WTC11 (cell line): ENCODE measurements at regions not wholly inside any gene's neighbourhood (a gene's known extent, or its start where the extent isn't known, plus 50 kb on each side); places are given as distances from the start of the nearest gene placed in this dataset.

Experiments
- ATAC-seq: fragments of 200-7000 bp; cut with Tn5 transposase; 2 replicates; pipeline ENCODE4 v1.10.0; 2021; ENCODE audit warnings: mild to moderate bottlenecking, moderate library complexity
- CTCF ChIA-PET: fragments of 300-600 bp; sonication (Branson Sonifier 250); formaldehyde crosslinking; loops from one replicate; lab custom pipeline; 2021; ENCODE audit warnings: antibody characterized with exemption; lab: Charles Lee
- POLR2A ChIA-PET: fragments of 350-600 bp; sonication (Branson Sonifier 250); formaldehyde crosslinking; loops from one replicate; lab custom pipeline; 2021; ENCODE audit warnings: antibody characterized with exemption; lab: Charles Lee
- DNase-seq: peaks from one replicate; pipeline ENCODE4 v3.0.0; 2021; ENCODE audit warnings: low spot score
- H3K27ac Mint-ChIP-seq: 2 replicates; pipeline ENCODE4 v1.8.0; 2021; ENCODE audit warnings: mixed read lengths
- H3K27me3 Mint-ChIP-seq: 2 replicates; pipeline ENCODE4 v1.8.0; 2021; ENCODE audit warnings: low read depth, mild to moderate bottlenecking, moderate library complexity, mixed read lengths
- H3K36me3 Mint-ChIP-seq: 2 replicates; pipeline ENCODE4 v1.8.0; 2021; ENCODE audit warnings: mixed read lengths
- H3K4me1 Mint-ChIP-seq: 2 replicates; pipeline ENCODE4 v1.8.0; 2022; ENCODE audit warnings: mixed read lengths
- H3K4me3 Mint-ChIP-seq: 2 replicates; pipeline ENCODE4 v1.8.0; 2021; ENCODE audit warnings: mild to moderate bottlenecking, moderate library complexity, mixed read lengths
- H3K9me3 Mint-ChIP-seq: 2 replicates; pipeline ENCODE4 v1.8.0; 2021; ENCODE audit warnings: mixed read lengths
- CREB1 ChIP-seq: sonication (generic); formaldehyde crosslinking; IDR thresholded peaks from 2 replicates; pipeline ENCODE4 v1.8.0; 2023; ENCODE audit warnings: mild to moderate bottlenecking, missing genetic modification reagents
- ELF4 ChIP-seq: sonication (generic); formaldehyde crosslinking; IDR thresholded peaks from 2 replicates; pipeline ENCODE4 v1.8.1; 2022; ENCODE audit warnings: low read depth, mild to moderate bottlenecking, moderate library complexity, missing genetic modification reagents
- FOXP1 ChIP-seq: sonication (generic); formaldehyde crosslinking; IDR thresholded peaks from 2 replicates; pipeline ENCODE4 v1.8.0; 2022; ENCODE audit warnings: missing genetic modification reagents, mild to moderate bottlenecking, moderate library complexity, borderline replicate concordance
- GABPB1 ChIP-seq: sonication (generic); formaldehyde crosslinking; IDR thresholded peaks from 2 replicates; pipeline ENCODE4 v1.8.1; 2023; ENCODE audit warnings: mild to moderate bottlenecking, missing genetic modification reagents
- GRHL2 ChIP-seq: fragments of 250-450 bp; sonication (Bioruptor Pico); IDR thresholded peaks from 2 replicates; pipeline ENCODE4 v1.8.0; 2022; ENCODE audit warnings: mild to moderate bottlenecking, moderate library complexity; ENCODE audit not compliant: insufficient replicate concordance, severe bottlenecking
- NFATC4 ChIP-seq: fragments of 250-450 bp; sonication (Bioruptor Pico); IDR thresholded peaks from 2 replicates; pipeline ENCODE4 v1.9.0; 2021; ENCODE audit warnings: mild to moderate bottlenecking
- NFE2L1 ChIP-seq: sonication (generic); formaldehyde crosslinking; IDR thresholded peaks from 2 replicates; pipeline ENCODE4 v1.8.1; 2023; ENCODE audit warnings: missing genetic modification reagents
- NR2C2 ChIP-seq: sonication (generic); formaldehyde crosslinking; IDR thresholded peaks from 2 replicates; pipeline ENCODE4 v1.8.0; 2022; ENCODE audit warnings: mild to moderate bottlenecking, missing genetic modification reagents
- PREB ChIP-seq: sonication (generic); formaldehyde crosslinking; IDR thresholded peaks from 2 replicates; pipeline ENCODE4 v1.8.1; 2022; ENCODE audit warnings: mild to moderate bottlenecking, missing genetic modification reagents, moderate library complexity, borderline replicate concordance
- RELA ChIP-seq: sonication (generic); formaldehyde crosslinking; IDR thresholded peaks from 2 replicates; pipeline ENCODE4 v1.8.1; 2022; ENCODE audit warnings: missing genetic modification reagents, mild to moderate bottlenecking, borderline replicate concordance
- TCF7 ChIP-seq: sonication (generic); formaldehyde crosslinking; IDR thresholded peaks from 2 replicates; pipeline ENCODE4 v1.8.0; 2022; ENCODE audit warnings: mild to moderate bottlenecking, low read depth, missing genetic modification reagents, moderate library complexity
- TEAD1 ChIP-seq: sonication (generic); formaldehyde crosslinking; IDR thresholded peaks from 2 replicates; pipeline ENCODE4 v1.8.0; 2022; ENCODE audit warnings: mild to moderate bottlenecking, missing genetic modification reagents
- TEAD4 ChIP-seq: sonication (generic); formaldehyde crosslinking; IDR thresholded peaks from 2 replicates; pipeline ENCODE4 v1.8.0; 2022; ENCODE audit warnings: mild to moderate bottlenecking, missing genetic modification reagents
- ZNF121 ChIP-seq: sonication (generic); formaldehyde crosslinking; IDR thresholded peaks from 2 replicates; pipeline ENCODE4 v1.8.0; 2023; ENCODE audit warnings: missing genetic modification reagents
- ZNF263 ChIP-seq: sonication (generic); formaldehyde crosslinking; IDR thresholded peaks from 2 replicates; pipeline ENCODE4 v1.8.1; 2022; ENCODE audit warnings: low read depth, mild to moderate bottlenecking, moderate library complexity, missing genetic modification reagents
- ZNF512 ChIP-seq: sonication (generic); formaldehyde crosslinking; IDR thresholded peaks from 2 replicates; pipeline ENCODE4 v1.8.1; 2022; ENCODE audit warnings: missing genetic modification reagents, borderline replicate concordance
- ZNF532 ChIP-seq: fragments of 250-450 bp; sonication (Bioruptor Pico); IDR thresholded peaks from 2 replicates; pipeline ENCODE4 v1.9.0; 2021; ENCODE audit warnings: mild to moderate bottlenecking, borderline replicate concordance
- TF ChIP-seq, protein P1 (sequence below): sonication (generic); formaldehyde crosslinking; IDR thresholded peaks from 2 replicates; pipeline ENCODE4 v1.8.0; 2023; ENCODE audit warnings: missing genetic modification reagents
- TF ChIP-seq, protein P2 (sequence below): sonication (generic); formaldehyde crosslinking; IDR thresholded peaks from 2 replicates; pipeline ENCODE4 v1.8.1; 2023; ENCODE audit warnings: mild to moderate bottlenecking, missing genetic modification reagents, borderline replicate concordance

- DNase-seq (no peak), ATAC-seq (no peak)
- TF ChIP-seq TEAD4 (no peak), RELA (CRISPR knock-in tag) (no peak), FOXP1 (CRISPR knock-in tag) (no peak), ZNF532 (CRISPR knock-in tag) (no peak), NFATC4 (CRISPR knock-in tag) (no peak), ZNF263 (CRISPR knock-in tag) (no peak)
- Mint-ChIP-seq H3K4me1 (peaks cover 5% of the 10 kb centered on the region), H3K9me3 (no peaks in the 10 kb centered on the region), H3K4me3 (no peak overlapping the region), H3K36me3 (peaks cover 3% of the 10 kb centered on the region; the same call in 1 of the 2 replicates), H3K27ac (no peak overlapping the region), H3K27me3 (no peaks in the 10 kb centered on the region)
- ChIA-PET CTCF (interaction anchor here (1.0 to 1.5 kb wide), 3 partner anchors 15 to 331 kb away, joined by 3 read pairs; no protein-coding TSS in a partner anchor), POLR2A (no interaction called here)
Observed at GRCh38 chr12:5186715-5187114, 143.0 kb downstream of the KCNA5 start.

GRCh38 chr12:5187136-5187535 is 143.5 kb downstream of the KCNA5 start:
- no peak for DNase-seq
- ChIA-PET POLR2A (no interaction called here), CTCF (no interaction called here)
- H3K4me1 Mint-ChIP-seq, result peaks cover 5% of the 10 kb centered on the region
- no peaks in the 10 kb centered on the region for H3K9me3 Mint-ChIP-seq
- no peaks in the 10 kb centered on the region for H3K27me3 Mint-ChIP-seq
- H3K36me3 Mint-ChIP-seq, result peaks cover 3% of the 10 kb centered on the region; the same call in 1 of the 2 replicates
- TF ChIP-seq GABPB1 (CRISPR knock-in tag), result no peak
- TF ChIP-seq ZNF512, result no peak
- no peak for TF ChIP-seq CREB1
- no peak for TF ChIP-seq TEAD1 (CRISPR knock-in tag)
- no peak for TF ChIP-seq ZNF263 (CRISPR knock-in tag)
- TF ChIP-seq GRHL2, result no peak
- TF ChIP-seq NFE2L1, result no peak
- TF ChIP-seq TCF7, result no peak
- no peak for TF ChIP-seq ELF4 (CRISPR knock-in tag)
- no peak for TF ChIP-seq PREB
- TF ChIP-seq, protein P1, sequence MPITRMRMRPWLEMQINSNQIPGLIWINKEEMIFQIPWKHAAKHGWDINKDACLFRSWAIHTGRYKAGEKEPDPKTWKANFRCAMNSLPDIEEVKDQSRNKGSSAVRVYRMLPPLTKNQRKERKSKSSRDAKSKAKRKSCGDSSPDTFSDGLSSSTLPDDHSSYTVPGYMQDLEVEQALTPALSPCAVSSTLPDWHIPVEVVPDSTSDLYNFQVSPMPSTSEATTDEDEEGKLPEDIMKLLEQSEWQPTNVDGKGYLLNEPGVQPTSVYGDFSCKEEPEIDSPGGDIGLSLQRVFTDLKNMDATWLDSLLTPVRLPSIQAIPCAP (CRISPR knock-in tag), result no peak
- TF ChIP-seq NR2C2 (CRISPR knock-in tag), result no peak
- no peak for TF ChIP-seq ZNF121
- TF ChIP-seq, protein P2, sequence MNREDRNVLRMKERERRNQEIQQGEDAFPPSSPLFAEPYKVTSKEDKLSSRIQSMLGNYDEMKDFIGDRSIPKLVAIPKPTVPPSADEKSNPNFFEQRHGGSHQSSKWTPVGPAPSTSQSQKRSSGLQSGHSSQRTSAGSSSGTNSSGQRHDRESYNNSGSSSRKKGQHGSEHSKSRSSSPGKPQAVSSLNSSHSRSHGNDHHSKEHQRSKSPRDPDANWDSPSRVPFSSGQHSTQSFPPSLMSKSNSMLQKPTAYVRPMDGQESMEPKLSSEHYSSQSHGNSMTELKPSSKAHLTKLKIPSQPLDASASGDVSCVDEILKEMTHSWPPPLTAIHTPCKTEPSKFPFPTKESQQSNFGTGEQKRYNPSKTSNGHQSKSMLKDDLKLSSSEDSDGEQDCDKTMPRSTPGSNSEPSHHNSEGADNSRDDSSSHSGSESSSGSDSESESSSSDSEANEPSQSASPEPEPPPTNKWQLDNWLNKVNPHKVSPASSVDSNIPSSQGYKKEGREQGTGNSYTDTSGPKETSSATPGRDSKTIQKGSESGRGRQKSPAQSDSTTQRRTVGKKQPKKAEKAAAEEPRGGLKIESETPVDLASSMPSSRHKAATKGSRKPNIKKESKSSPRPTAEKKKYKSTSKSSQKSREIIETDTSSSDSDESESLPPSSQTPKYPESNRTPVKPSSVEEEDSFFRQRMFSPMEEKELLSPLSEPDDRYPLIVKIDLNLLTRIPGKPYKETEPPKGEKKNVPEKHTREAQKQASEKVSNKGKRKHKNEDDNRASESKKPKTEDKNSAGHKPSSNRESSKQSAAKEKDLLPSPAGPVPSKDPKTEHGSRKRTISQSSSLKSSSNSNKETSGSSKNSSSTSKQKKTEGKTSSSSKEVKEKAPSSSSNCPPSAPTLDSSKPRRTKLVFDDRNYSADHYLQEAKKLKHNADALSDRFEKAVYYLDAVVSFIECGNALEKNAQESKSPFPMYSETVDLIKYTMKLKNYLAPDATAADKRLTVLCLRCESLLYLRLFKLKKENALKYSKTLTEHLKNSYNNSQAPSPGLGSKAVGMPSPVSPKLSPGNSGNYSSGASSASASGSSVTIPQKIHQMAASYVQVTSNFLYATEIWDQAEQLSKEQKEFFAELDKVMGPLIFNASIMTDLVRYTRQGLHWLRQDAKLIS (CRISPR knock-in tag), result no peak
- no peak for ATAC-seq
- H3K27ac Mint-ChIP-seq, result no peak overlapping the region
- H3K4me3 Mint-ChIP-seq, result no peak overlapping the region
